NCI-H510A (cell line): ENCODE measurements at regions not wholly inside any gene's neighbourhood (a gene's known extent, or its start where the extent isn't known, plus 50 kb on each side); places are given as distances from the start of the nearest gene placed in this dataset.
"Not testable (repeated sequence)": the region's sequence is repeated elsewhere in the genome, so short reads cannot be mapped to it uniquely, and the experiment has no call there.

Source experiments
- DNase-seq: peaks from one replicate; lab custom pipeline; 2025; lab: John Stamatoyannopoulos, UW

DNA sequence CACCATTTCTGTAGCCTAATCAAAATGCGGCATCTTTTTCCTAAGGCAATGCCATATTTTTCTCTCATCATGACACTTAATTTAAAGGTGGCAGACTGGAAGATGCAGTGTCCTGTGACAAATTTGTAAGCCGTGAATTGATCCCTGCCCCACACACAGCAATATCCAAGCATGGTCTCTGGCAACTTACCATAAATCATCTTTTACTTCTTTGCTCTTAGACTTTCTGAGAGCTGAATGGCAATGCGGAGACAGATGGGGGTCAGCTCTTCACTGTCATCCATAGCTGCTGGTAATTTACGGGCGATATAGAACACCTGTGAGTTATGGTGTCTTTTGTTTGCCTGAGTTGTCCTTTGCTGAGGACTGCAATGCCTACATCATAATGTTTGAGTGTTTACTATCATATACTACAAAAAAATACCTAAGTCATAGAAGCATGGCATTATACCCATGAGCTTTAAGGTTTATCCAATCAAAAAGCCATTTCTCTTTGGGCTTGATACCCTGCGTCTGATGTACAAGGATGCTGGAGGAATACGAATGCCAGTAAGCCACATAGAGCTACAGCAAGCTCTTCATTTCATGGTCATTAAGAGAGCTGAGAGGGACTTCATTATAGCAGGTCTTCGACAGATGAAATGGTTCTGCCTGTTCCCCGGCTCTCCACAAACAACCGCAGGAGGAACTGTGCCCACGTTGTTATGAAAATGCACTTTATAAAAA lies 148.1 kb downstream of the TRIML1 start:
- DNase-seq = no peak

DNA sequence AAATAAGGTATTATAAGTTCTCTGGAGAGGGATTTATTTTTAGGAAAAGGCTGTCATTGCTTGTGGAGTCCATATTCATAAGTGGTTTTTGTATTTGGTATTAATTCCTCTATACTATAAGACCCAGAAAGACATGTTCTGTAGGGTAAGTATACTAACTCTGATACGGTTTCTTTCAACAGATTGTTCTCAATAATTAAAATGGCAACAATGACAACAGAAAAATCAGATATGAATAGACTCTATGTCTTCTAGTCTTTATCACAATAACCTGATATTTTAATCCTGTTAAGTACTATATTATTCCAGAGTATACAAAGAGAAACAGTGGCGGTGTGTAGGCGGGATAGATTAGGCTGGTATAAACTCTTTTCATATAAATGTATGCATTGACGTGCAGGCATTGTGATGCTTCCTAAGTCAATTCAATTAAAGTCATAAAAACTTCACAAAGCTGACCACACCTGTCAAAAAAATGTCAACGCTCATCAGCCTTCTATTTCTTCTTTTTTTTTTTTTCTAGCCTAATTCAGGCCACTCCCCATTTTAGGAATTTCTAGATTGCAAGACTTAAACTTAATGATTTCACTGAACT lies 150.4 kb downstream of the TRIML1 start:
- no peak for DNase-seq

DNA sequence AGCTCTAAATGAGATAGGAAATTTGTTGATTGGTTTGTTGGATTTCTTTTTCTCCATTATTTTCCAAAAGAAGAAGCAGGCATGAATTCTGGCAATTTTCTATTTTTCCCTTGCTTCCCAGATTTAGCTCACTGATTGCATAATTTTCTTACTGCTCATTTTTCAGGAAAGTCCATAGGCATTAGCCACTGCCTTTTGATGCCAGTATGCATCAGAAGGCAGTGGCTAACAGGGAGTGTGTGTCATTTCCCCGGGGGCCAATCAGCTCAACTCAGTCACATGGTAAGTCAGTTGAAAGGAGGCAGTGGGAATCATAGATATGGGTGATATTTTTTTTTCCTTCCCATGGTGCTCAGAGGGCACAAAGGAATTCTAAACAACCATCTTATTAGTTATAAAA lies 156.7 kb downstream of the TRIML1 start:
- no peak for DNase-seq

DNA sequence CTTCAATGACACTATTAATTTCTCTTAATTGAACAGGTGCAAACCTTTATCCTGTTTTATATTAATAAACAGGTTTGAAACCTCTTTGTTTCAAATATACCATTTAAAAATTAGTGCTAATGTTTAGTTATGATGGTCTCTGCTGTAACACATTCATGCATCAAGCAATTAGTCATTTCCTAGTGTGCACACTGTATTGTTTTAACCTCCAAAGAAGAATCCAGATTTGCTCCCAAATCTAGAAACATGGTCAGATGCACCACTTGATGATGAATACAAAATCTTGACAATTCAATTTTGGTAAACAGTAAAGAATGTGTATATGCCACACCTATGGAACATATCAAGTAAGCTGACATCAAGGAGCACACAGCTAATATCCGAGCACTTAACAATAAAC lies 157.1 kb downstream of the TRIML1 start:
- DNase-seq = no peak

DNA sequence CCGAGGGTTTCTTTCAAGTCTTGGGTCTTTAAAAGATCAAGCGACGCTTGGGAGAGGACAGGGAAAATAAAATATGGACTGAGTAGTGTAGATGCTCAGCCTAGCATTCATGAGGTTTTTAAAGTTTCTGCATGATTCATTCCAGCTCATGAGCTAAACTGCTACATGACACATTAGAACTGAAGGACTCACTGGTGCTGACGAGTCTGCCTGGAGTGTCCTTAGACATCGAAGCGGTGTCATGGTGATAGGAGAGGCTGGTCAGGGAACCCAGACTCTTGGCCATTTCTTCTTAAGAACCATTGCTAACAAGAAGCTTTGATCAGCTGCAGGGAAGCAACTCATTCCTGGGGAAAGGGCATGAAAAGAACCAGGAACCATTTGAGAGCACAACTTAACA lies 158.6 kb downstream of the TRIML1 start:
- no peak for DNase-seq

DNA sequence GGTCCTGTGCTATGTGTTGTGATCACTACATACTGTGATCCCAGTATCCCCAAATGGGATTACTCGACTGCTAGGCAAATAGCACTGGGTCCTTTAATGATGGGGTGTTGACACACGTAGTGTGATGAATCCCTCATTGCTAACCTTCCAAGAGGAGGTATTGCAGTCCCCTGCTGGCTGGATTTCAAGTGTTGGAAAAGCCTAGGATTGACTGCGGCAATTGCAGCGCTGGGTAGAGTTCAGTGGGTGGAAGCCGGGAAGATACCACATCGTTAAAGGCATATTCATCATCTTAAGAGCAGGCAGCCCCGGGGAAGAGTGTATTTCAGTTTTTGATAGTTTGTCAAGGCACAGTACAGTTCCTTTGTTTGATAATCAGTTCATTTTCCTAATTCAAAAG lies 159.9 kb downstream of the TRIML1 start:
- DNase-seq = no peak

DNA sequence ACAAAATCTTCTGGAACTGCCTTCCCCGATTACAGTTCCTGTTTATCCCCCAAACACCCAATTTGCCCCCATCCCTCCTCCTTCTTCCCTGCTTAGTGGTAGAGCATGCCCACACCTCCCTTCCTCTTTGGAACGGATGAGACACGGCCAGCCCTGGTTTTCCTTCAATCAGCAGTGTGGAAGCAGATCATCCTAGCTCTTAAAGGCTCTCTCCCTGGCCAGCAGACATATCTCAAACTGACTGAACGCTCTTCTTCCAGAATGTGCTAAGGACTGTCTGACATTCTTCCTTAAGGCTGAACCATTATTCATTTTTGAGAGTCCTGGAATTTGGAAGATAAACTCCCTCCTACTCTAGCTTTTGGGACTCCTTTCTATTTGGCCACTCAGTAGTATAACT lies 161.1 kb downstream of the TRIML1 start:
- DNase-seq = no peak

DNA sequence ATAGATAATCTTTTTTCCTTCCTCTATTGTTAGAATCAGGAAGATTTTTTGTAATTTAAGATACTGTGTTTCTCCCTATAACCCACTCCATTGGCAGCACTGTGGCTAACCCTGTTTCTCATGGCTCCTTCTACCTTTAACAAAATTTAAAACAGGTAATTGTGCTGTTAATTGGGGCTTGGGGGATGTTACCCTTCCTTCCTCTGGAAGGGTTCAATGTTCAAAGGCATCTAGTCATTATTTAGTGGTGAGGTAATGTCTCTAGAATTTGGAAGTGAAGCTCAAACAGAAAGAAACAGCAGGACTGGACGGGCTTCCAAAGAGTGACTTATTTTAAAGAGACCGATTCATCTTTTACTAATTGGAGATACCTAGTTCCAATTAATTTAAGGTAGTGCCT lies 166.4 kb downstream of the TRIML1 start:
- DNase-seq = no peak

DNA sequence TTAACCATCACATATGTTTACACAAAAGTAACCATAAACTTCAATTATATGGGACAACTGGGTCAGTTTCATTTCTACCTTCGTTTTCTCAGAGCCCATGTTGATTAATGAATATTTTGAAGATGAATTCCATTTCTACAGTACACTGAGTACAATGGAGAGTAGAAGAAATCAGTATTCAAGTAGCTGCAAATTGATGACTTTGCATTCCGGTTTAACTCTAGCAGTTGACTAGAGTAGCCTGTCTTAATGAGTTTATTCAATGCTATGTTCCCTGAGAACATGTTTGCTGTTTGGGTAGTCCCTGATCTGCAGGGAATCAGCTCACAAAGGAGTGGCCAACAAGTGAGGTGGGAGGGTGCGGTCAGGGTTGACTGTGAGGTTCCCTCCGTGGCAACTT lies 168.3 kb downstream of the TRIML1 start:
- DNase-seq = no peak

DNA sequence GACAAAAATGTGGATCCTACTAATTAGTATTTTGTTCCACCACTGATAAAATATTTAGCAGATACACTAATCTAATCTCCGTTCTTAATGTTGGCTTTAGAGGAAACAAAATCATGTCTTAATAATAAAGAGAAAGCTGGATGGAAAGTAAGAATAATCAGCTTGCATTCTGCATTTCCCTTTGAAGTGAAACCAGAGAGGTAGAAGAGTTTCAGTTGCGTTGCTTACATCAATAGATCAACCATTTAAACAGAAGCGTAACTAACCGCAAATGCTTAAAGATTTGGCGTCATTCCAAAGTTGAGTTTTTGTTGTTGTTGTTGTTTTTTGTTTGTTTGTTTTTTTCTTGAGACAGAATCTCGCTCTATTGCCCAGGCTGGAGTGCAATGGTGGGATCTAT lies 168.9 kb downstream of the TRIML1 start:
- no peak for DNase-seq

DNA sequence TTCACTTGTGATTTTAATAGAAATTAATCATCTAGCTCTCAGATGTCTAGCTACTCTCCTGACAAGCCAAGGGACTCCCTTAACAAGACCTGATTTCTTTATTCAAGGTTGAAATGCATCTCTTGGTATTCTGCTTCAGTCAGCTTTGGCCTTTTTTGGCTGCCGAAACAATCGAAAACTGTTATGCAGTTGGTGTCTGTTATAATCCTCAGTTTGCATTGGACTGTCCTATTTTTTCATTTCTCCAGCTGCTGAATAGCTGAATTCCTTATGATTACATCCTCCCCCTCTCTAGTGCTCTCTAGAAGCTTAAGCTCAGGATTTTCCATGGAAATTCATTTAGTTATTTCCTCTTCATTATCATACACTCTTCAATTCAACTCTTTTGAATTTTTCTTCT lies 177.2 kb downstream of the TRIML1 start:
- DNase-seq = no peak

DNA sequence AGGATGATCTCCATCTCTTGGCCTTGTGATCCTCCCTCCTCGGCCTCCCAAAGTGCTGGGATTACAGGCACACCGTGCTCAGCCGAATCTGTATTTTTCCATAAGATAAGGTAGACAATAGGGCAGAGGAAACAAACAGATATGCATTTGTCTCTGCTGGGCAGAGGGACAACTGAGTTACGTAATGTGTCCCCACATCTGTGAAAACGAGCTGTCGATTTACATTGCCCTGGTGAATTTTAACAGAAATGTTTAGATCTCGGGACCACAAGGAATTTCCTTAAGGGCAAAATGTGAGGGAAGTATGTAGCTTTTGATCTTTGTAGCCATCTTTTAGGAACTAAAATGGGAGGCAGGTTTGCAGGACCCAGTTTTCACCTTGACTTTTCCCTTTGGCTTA lies 189.7 kb downstream of the TRIML1 start:
- DNase-seq = no peak

DNA sequence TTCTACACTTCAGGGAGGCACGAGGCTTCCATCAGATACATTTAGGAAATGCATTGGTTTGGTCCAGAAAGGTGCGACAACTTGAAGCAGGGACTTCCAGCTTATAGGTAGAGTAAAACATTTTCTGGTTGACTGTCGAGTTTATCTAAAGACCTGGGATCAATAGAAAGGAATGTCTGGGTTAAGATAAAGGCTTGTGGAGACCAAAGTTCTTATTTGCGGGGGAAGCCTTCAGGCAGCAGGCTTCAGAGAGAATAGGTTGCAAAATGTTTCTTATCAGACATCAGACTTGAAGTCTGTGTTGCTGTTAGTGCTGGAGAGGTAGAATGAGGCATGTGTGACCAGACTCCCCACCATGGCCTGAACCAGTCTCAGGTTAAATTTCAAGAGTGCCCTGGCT lies 190.3 kb downstream of the TRIML1 start:
- no peak for DNase-seq

DNA sequence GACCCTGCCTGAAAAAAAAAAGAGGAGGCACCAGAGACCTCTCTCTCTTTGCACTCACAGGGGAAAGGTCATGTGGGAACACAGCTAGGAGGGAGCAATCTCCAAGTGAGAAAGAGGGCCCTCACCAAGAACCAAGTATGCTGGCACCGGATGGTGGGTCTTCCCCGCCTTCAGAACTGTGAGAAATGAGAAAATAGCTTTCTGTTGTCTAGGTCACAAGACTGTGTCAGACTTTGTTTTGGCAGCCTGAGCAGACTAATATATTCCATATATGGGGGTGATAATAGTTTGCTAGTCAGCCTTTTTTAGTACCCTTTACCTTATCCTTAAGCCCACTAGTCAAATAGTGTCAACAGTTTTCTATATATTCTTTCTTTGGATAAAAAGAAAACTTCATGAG lies 193.0 kb downstream of the TRIML1 start:
- DNase-seq = no peak

DNA sequence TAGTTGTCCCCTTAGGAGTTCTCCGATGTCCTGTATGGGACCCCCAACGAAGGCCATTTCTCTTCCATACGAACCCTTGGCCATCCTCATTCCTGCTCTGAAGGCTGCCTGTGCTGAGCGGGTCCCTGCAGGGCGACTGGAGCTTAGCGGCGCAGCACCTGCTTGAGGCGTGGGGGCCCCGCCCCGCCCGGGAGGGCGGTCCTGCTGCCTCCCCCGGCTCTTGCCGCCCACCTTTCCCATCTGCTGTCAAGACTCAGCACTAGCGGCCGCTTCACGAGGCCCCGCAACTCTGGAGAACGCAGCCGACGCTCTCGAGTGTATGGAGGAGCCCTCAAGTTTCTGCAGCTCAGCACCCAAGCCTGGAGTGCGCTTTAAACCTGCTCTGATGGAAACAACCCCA lies 197.7 kb downstream of the TRIML1 start:
- DNase-seq = no peak

DNA sequence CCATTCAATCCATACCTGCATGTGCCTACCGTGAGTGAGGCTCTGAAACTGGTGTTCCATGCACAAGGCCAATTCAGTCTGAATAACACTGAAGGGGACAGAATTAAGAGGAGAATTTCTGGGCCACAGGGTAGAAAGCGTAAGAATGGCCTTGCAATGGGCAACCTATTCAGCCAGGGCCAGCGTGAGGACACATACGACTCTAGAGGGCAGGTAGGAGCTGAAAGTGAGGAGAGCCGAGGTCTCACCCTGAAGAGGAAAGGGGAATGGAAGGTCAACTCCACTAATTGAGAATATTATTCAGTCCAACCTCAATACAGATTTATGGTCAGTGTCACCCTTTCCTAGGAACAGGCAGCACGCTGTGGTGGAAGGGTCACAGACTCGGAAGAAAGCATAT lies 202.2 kb downstream of the TRIML1 start:
- no peak for DNase-seq

DNA sequence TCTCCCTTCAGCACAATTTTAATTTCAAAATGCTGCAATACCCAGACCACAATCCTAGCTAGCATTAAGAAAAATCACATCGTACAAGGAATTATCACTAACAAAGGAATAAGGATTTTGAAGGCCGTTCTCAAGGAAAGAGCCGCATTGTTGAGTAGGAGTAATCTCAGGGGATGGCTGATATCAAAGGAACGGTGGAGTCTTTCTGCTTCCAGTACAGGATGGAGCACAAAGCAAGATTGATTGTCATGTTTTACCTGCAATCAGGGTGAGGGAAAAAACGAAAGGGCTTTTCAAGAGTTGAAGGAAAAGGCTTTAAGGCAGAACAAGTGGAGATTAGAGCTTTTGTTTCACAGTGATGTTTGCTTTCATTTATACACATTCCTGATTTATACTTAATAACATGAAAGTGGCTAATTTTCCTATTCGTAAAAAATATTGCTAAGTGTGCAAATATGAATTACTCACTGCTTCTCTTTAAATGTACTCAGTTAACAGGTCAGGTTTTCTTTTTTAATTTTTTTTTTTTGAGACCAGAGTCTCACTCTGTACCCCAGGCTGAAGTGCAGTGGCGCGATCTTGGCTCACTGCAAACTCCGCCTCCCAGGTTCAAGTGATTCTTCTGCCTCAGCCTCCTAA lies 207.0 kb downstream of the TRIML1 start:
- no peak for DNase-seq

DNA sequence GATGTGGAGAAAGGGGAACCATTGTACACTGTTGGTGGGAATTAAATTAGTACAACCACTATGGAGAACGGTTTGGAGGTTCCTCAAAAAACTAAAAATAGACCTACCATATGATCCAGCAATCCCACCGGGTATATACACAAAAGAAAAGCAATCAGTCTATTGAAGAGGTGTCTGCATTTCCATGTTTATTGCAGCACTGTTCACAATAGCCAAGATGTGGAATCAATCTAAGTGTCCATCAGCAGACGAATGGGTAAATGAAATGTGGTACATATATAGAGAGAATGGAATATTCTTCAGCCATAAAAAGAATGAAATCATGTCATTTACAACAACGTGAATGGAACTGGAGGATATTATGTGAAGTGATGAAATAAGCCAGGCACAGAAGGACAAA lies 208.1 kb downstream of the TRIML1 start:
- DNase-seq = no peak

DNA sequence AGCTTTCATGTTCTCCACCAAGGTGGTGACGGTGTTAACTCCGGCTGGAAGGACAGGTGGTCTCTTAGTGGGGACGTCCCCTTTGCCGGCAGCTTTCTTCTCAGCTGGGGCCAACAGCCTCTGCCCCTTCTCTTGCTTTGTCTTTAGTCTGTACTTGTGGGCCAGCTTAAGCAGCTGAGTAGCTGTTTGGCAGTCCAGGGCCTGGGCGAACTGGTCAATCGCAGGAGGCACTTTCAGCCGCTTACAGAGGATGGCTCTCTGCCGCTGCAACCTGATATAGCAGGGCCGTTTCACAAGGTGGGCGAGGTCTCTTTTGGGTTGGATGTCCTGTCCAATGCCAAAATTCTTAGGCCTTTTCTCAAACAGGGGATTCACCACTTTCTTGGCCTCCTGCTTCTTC lies 210.3 kb downstream of the TRIML1 start:
- DNase-seq = not testable (repeated sequence)

DNA sequence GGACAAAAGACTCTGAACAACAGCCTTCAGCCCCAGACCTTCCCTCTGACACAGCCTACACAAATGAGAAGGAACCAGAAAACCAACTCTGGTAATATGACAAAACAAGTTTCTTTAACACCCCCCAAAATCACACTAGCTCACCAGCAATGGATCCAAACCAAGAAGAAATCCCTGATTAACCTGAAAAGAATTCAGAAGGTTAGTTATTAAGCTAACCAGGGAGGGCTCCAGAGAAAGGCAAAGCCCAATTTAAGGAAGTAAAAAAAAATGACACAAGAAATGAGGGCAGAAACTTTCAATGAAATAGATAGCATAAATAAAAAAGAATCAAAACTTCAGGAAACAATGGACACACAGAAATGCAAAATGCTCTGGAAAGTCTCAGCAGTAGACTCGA lies 224.0 kb downstream of the TRIML1 start:
- DNase-seq = no peak

DNA sequence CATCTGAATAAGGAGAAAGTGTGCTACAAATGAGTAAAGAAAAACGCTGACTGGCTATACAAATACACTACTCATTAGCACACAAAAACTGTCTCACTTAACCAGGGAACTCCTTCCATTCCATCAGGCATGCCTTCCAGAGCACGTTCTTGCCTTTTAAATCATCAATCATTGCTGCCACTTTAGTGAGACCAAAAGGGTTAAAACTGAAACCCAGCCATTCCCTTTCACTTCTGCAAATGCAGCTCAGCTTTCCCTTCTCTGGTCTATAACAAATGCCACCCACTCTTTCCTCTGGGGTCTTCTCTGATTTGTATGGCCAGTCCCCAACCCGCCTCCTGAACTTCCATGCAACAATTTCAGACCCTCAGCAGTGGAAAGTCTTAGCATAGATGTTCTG lies 231.5 kb downstream of the TRIML1 start:
- no peak for DNase-seq

DNA sequence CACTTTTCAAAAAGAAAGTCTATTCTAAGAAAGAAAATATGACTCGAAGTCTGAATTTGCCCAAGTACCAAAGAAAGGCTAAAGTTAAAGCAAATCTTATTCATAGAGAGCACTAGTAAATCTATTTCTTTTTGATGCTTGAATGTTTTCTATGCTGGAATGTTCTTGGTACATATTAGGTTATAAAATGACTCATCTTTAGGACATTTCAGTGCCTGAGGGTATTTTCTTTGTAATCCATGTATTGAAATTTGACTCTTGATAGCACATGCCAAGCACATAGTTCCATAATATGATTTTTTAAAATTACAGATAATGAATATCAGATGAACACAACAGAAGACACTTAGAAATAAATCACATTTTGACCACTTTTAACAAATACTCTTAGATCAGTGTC lies 232.8 kb downstream of the TRIML1 start:
- DNase-seq = no peak

DNA sequence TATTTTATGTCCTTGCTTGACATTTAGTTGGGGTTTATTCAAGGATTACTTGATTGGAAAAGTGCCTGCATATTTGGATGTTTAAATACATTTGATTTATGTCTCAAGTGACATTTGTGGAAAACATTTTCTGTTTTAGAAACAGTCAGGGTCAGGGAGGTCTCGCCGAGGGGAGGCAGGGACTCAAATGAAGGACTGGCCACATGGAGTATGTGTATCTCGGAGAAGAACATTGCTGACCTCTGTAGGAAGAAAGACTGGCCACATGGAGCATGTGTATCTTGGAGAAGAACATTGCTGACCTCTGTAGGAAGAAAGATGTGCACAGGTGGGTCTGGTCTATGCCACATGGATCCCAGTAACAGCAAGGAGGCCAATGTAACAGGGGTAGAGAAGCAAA lies 233.6 kb downstream of the TRIML1 start:
- no peak for DNase-seq

DNA sequence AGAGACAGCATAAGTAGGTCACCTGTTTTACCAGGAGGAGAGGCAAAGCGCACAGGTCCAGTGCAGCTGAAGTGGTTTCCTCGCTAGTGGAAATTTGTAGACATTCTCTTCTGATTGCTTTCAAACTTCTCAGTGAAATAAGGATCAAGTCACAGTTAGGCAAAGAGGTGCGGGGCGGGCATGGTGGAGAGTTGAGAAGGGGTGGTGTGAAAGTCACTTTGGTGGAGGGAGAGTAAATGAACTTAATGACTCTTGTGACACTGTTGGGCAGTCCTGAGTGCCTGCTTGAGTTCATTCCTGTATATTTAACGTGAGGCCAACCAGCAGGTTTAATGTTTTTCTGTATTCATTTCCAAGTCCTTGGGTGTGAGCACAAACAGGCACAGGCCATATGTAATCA lies 235.6 kb downstream of the TRIML1 start:
- DNase-seq = peak; percentile 9
